GM11168 (cell line): ENCODE measurements at regions not wholly inside any gene's neighbourhood (a gene's known extent, or its start where the extent isn't known, plus 50 kb on each side); places are given as distances from the start of the nearest gene placed in this dataset.
"Not testable (repeated sequence)": the region's sequence is repeated elsewhere in the genome, so short reads cannot be mapped to it uniquely, and the experiment has no call there.

Experiments used
- in situ Hi-C: fragments of 300-500 bp; cut with MboI; formaldehyde crosslinking; loops from one replicate; pipeline ENCODE4 v1.12.0; 2022; ENCODE audit warnings: low sequenced_read_pairs; ENCODE audit not compliant: unreplicated experiment

DNA sequence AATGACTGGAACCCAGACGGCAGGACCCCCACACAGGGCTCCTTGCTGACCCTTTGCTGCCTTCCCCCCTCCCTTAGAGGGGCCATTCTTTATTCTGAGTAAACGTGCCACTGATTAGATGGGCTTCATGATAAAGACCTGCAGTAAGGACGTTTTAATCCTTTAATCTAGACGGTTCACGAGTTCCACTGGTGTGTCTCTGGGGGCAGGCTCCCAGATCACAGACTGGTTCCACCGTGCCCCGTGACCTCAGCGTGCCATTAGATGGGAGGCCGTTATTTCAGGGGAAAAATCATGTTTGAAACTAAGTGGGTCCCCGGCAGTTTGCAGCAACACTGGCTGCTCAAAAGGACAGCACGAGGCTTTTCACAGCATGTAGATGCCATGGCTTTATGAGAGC is 246.9 kb upstream of the PLGLB2 start:
- in situ Hi-C loops = not testable (repeated sequence)

- in situ Hi-C loops = not testable (repeated sequence)
Measured at GRCh38 chr2:87502948-87503347, 244.9 kb upstream of the PLGLB2 start.

DNA sequence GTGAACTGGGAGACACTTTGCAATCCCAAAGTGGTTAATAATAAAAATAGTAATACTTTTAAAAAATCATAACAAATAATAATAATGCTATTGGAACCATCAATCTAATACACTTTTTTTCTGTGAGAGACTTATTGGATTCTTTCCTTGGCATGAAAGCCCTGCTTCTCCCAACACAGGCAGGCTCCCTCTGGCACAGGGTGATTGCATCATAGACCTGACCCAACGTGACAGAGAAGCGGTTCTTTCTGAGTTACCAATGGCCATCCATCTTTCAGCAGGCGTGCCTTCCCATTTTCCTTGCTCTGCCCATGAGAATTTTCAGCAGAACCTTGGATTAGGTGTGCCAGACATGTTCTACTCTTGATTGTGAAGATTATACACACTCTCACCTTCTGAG is 242.6 kb upstream of the PLGLB2 start:
- in situ Hi-C loops = not testable (repeated sequence)

GRCh38 chr2:87505909-87506308 is 242.0 kb upstream of the PLGLB2 start:
- in situ Hi-C loops = not testable (repeated sequence)

DNA sequence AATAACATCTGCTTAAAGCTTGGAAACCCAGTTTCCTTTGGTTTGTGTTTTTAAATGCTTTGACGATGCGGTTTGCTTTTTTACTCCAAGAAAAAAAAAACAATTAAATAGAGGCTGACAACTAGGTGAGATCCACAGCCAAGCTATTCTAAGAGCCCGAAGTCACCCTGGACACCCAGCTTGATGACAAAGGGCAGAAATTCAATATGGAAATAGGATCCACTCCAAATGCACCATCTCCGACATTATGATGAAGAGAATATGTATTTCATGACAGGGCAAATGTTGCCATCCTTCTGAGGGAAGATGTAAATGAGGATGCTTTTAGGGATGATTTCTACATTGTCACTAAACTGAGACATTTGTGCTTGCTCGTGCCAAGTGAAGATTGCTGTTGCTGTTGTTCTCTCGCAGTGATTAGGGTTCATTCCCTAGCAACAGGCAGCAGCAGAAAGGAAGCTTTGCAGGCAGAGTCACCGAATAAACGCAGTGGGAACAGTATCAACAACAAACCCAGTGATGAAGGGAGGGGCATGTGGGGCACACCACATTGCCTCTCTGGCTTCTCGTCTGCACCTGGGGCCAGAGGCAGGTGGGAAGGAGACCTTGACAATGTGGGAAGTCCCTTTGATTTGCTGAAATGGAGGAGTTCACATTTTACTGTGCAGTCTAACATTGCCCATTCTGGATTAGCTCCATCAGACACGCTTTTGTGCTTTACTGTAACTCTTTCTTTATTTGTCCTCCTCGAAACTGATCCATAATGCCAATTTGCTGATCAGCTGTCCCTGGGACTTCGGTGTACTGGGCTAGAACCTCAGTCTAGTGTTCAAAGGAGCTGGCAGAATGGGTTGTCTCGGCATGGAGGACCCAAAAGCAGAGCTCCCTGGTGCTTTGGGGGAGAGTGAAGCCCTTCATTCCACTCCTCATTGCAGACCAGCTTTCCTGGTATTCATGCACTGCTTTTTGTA is 240.2 kb upstream of the PLGLB2 start:
- in situ Hi-C loops = not testable (repeated sequence)

DNA sequence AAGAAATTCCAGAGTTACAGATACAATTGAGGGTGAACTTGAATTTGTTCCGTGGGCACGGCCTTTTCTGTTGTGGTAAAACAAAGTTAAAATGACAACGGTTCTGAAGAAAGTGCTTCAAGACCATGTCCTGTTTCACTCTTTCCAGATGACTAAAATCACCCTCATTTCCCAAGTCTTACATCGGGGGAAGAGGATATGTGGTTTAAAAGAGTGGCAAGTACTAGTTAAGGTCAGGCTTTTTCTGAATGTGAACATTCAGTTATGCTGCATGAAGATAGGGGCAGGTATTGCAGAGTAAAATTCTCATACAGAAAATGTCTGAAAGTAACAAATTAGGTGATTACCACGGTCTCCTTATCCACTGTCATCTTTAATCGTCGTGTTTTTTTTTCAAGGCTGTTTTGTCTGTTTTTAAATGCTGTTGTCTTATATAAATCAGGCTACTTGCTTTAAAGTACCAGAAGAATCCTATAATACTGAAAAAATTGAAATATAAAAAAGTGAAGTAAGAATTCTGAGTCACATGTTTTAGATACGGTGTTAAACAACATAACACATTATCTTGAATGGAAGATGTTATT is 236.6 kb upstream of the PLGLB2 start:
- in situ Hi-C loops = not testable (repeated sequence)

- in situ Hi-C loops = not testable (repeated sequence)
Measured at GRCh38 chr2:87512864-87513530, 234.9 kb upstream of the PLGLB2 start.

GRCh38 chr2:87514034-87514433 is 233.9 kb upstream of the PLGLB2 start:
- in situ Hi-C loops = not testable (repeated sequence)

GRCh38 chr2:87514515-87514914 is 233.4 kb upstream of the PLGLB2 start:
- in situ Hi-C loops = not testable (repeated sequence)

DNA sequence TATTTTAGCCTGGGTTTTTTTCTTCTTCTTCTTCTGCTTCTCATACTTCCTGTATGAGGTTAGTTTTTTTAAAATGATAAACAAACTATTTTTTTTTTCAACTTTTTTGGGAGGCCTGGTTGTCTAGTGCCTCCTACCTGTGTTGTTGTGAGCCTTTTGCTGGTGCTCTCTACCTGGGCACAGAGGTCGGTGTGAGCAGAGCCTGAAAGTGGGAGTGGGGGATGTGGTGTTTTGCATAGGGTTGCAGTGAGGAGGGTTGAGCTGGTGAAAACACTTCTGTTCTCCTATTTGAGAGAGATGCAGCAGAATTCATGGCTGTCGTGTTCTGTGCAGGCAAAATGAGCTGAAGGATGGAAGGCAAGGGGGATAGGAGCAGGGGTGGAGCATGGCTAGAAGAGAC is 232.7 kb upstream of the PLGLB2 start:
- in situ Hi-C loops = not testable (repeated sequence)

DNA sequence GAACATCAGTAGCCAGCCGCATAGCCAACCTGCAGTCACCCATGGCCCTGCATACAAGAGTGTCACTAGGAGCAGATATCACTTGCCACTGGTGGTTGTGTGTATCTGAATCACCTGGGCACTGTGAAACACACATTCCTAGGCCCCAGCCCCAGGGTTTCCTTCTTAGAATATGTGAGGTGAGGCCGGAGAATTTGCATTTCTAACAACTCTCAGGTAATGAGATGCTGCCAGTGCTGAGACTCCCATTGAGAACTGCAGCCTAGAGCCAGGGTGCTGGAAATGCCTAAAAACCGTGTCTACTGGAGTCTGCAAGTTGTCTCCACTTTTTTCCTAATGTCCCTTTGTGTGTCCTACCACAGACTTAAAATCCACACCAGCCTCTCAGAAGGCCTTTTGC is 232.0 kb upstream of the PLGLB2 start:
- in situ Hi-C loops = not testable (repeated sequence)

DNA sequence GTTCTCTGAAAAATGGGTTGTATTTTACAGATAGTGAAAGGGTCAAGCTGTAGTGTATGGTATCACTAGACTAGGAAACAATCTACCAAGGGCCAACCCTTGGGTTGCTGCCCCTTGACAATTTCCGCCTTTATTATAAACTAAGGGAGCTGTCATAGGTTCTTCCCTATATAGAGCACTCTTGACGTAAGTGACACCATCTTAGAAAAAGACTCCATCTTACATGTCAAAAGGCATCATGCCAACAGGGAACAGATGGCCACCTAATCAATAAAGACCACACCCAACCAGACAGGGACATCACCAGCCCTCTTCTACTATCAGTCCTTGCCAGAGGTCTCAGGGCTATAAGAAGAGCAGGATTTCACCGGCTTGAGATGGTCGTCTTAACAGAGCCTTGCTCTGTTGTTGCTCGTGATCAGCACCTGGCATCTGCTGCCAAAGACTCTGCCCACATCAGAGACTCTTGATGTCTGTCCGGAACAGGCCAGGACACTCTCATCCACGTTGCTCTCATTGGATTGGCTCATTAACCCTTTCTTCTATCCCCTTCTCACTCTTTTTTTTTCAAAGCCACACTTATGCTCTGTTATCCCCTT is 231.4 kb upstream of the PLGLB2 start:
- in situ Hi-C loops = not testable (repeated sequence)

- in situ Hi-C loops = not testable (repeated sequence)
Measured at GRCh38 chr2:87517438-87517837, 230.4 kb upstream of the PLGLB2 start.

GRCh38 chr2:87518066-87518465 is 229.8 kb upstream of the PLGLB2 start:
- in situ Hi-C loops = not testable (repeated sequence)

- in situ Hi-C loops = not testable (repeated sequence)
Measured at GRCh38 chr2:87518547-87518946, 229.3 kb upstream of the PLGLB2 start.

- in situ Hi-C loops = not testable (repeated sequence)
Measured at GRCh38 chr2:87519158-87520011, 228.5 kb upstream of the PLGLB2 start.

GRCh38 chr2:87521057-87521456 is 226.8 kb upstream of the PLGLB2 start:
- in situ Hi-C loops = not testable (repeated sequence)

- in situ Hi-C loops = not testable (repeated sequence)
Measured at GRCh38 chr2:87521489-87521888, 226.4 kb upstream of the PLGLB2 start.

DNA sequence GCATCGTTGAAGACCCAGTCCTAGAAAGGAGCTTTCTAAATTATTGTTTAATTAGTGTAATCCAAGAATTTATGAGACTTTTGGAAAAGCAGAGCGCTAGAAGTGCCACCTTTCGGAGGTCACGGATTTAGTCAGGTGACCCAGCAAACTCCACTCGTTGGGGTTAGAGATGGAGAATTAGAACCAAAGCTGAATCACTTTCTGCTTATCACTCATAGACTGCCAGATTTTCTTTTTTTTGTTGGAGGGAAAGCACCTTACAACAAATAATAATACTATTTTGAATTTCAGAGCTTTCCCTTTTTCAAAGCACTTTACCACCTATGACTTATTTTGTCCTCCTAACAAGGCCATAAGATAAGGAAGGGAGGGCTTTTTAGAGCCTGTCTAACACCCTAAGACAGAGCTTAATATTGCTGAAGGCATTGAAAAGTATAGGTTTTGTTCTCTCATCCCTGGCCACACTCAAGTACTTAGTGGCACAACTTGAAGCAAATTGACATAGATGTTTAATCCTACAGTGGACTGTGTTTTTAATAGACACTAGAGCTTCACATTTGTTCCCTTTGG is 223.2 kb upstream of the PLGLB2 start:
- in situ Hi-C loops = not testable (repeated sequence)
